PFSK-1 (cell line): ENCODE measurements at regions not wholly inside any gene's neighbourhood (a gene's known extent, or its start where the extent isn't known, plus 50 kb on each side); places are given as distances from the start of the nearest gene placed in this dataset.

ENCODE experiments used
- FOXP2 ChIP-seq: optimal IDR thresholded peaks from 2 replicates; pipeline ENCODE3; 2011; ENCODE audit warnings: borderline replicate concordance, control low read depth, inconsistent platforms; ENCODE audit not compliant: insufficient read depth; ENCODE audit errors: extremely low read length, extremely low read depth
- REST ChIP-seq, 2 experiments: IDR thresholded peaks; 2 replicates each; pipeline versions ENCODE4 v1.6.1 to v1.8.0; 2011 to 2012; ENCODE audit warnings: low read depth in 2 of 2, low read length in 2 of 2, control low read depth in 1 of 2, inconsistent platforms in 1 of 2, mild to moderate bottlenecking in 1 of 2, moderate library complexity in 1 of 2; ENCODE audit not compliant: insufficient read depth in 1 of 2
- TAF1 ChIP-seq: IDR thresholded peaks from 2 replicates; pipeline ENCODE4 v1.6.1; 2012; ENCODE audit warnings: low read length, control low read depth, borderline replicate concordance; ENCODE audit not compliant: insufficient read depth

GRCh38 chr9:27866741-27867140, 293.5 kb upstream of the C9orf72 start:
- TF ChIP-seq FOXP2, result no peak
- TF ChIP-seq TAF1, result no peak
- no peak for TF ChIP-seq REST (IDR thresholded peaks at IDR 0.05; ENCODE audit: insufficient read depth in 1 of 2, low read depth in 2 of 2, low read length in 2 of 2)
